H1 (cell line): ENCODE measurements at regions not wholly inside any gene's neighbourhood (a gene's known extent, or its start where the extent isn't known, plus 50 kb on each side); places are given as distances from the start of the nearest gene placed in this dataset.

Experiments used
- BCL11A ChIP-seq, 2 experiments: IDR thresholded peaks; one replicate each; pipeline ENCODE4 v1.6.1; 2011; ENCODE audit warnings: low read depth in 2 of 2, low read length in 2 of 2, mild to moderate bottlenecking in 2 of 2
- CBX8 ChIP-seq: fragments of 300-800, 300-1000 bp; sonication (generic); IDR thresholded peaks from 2 replicates; pipeline ENCODE4 v1.7.1; 2016; ENCODE audit warnings: low read depth, low read length, borderline replicate concordance
- FOSL1 ChIP-seq: IDR thresholded peaks from 2 replicates; pipeline ENCODE4 v1.6.1; 2011; ENCODE audit warnings: mild to moderate bottlenecking, low read depth, low read length, moderate library complexity; ENCODE audit not compliant: insufficient read depth
- TAF7 ChIP-seq: optimal IDR thresholded peaks from 2 replicates; pipeline ENCODE3; 2011; ENCODE audit warnings: low read depth, mild to moderate bottlenecking, inconsistent platforms, low read length, moderate library complexity, borderline replicate concordance
- TBP ChIP-seq: IDR thresholded peaks from 2 replicates; pipeline ENCODE4 v1.6.1; 2011; ENCODE audit warnings: low read depth, low read length, improper control_type of control experiment
- TF ChIP-seq, protein P1 (sequence below), 3 experiments: IDR thresholded peaks; 1 replicate in 2 of 3; 2 replicates in 1 of 3; pipeline versions ENCODE4 v1.5.1 to v1.6.1; 2011; ENCODE audit warnings: low read length in 3 of 3, mild to moderate bottlenecking in 3 of 3, inconsistent platforms in 2 of 3, low read depth in 1 of 3, moderate library complexity in 1 of 3; ENCODE audit not compliant: insufficient read depth in 1 of 3; ENCODE audit errors: control extremely low read depth in 1 of 3

DNA sequence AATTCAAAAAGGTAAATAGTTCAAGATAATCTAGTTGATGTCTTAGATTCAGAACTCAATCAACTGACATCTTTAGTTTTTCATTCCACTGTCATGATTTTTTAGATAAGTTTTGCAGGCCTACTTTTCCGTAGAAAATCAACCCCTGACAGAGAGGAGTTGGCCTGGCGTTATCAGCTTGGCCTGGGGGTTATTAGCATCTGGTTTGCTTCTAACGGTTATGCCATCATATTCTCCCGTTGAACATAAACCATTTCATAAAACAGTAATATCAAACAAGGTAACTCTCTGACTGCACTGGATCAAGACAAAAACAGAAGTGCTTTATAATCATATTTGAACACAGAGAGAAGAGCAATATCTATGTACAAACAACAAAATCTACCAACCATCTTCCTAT, 130.8 kb upstream of the PCDH20 start (continued):
- no peak for TF ChIP-seq TAF7
- no peak for TF ChIP-seq BCL11A (IDR thresholded peaks at IDR 0.05; ENCODE audit: low read depth in 2 of 2, low read length in 2 of 2)
- TF ChIP-seq, protein P1, sequence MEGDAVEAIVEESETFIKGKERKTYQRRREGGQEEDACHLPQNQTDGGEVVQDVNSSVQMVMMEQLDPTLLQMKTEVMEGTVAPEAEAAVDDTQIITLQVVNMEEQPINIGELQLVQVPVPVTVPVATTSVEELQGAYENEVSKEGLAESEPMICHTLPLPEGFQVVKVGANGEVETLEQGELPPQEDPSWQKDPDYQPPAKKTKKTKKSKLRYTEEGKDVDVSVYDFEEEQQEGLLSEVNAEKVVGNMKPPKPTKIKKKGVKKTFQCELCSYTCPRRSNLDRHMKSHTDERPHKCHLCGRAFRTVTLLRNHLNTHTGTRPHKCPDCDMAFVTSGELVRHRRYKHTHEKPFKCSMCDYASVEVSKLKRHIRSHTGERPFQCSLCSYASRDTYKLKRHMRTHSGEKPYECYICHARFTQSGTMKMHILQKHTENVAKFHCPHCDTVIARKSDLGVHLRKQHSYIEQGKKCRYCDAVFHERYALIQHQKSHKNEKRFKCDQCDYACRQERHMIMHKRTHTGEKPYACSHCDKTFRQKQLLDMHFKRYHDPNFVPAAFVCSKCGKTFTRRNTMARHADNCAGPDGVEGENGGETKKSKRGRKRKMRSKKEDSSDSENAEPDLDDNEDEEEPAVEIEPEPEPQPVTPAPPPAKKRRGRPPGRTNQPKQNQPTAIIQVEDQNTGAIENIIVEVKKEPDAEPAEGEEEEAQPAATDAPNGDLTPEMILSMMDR (IDR thresholded peaks at IDR 0.05; ENCODE audit: control extremely low read depth in 1 of 3, insufficient read depth in 1 of 3, low read depth in 1 of 3, low read length in 3 of 3): no peak
- no peak for TF ChIP-seq TBP
- no peak for TF ChIP-seq FOSL1
- no peak for TF ChIP-seq CBX8
